Lower leg skin (tissue), 3 donors: ENCODE measurements at regions not wholly inside any gene's neighbourhood (a gene's known extent, or its start where the extent isn't known, plus 50 kb on each side); places are given as distances from the start of the nearest gene placed in this dataset.

ENCODE experiments used
- POLR2A ChIP-seq, 2 donors: fragments of 450-650 bp; IDR thresholded peaks; one replicate each; pipeline ENCODE4 v1.6.1; 2016 to 2017; ENCODE audit warnings: antibody characterized with exemption in 2 of 2, mild to moderate bottlenecking in 1 of 2, moderate library complexity in 1 of 2
- TF ChIP-seq, protein P1 (sequence below), 3 donors: fragments of 450-650 bp; IDR thresholded peaks; one replicate each; pipeline ENCODE4 v1.5.1; 2016; ENCODE audit warnings: antibody characterized with exemption in 3 of 3, mild to moderate bottlenecking in 3 of 3, moderate library complexity in 2 of 3

DNA sequence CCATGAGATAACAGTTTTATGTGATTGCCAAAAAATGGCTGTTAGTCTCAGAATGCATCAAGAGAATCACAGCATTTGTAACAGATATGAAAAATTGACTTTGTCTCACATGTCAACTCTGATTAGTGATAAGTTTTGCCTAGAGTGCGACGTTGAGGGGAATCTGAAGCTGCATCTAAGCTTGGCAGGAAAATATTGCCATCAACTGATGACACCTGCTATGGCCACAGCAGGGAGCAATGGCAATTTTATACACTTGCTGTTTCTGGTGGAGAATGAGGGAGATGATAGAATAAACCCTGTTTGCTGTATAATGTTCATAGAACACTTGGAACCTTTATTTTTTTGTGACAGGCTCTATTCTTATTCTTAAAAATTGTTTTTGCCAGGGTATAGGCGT is 205.4 kb upstream of the GNPDA2 start:
- TF ChIP-seq POLR2A (IDR thresholded peaks at IDR 0.05), result no peak
- TF ChIP-seq, protein P1, sequence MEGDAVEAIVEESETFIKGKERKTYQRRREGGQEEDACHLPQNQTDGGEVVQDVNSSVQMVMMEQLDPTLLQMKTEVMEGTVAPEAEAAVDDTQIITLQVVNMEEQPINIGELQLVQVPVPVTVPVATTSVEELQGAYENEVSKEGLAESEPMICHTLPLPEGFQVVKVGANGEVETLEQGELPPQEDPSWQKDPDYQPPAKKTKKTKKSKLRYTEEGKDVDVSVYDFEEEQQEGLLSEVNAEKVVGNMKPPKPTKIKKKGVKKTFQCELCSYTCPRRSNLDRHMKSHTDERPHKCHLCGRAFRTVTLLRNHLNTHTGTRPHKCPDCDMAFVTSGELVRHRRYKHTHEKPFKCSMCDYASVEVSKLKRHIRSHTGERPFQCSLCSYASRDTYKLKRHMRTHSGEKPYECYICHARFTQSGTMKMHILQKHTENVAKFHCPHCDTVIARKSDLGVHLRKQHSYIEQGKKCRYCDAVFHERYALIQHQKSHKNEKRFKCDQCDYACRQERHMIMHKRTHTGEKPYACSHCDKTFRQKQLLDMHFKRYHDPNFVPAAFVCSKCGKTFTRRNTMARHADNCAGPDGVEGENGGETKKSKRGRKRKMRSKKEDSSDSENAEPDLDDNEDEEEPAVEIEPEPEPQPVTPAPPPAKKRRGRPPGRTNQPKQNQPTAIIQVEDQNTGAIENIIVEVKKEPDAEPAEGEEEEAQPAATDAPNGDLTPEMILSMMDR (IDR thresholded peaks at IDR 0.05), result no peak
